WTC11 (cell line): ENCODE measurements at regions not wholly inside any gene's neighbourhood (a gene's known extent, or its start where the extent isn't known, plus 50 kb on each side); places are given as distances from the start of the nearest gene placed in this dataset.

Experiments
- ATAC-seq: fragments of 200-7000 bp; cut with Tn5 transposase; 2 replicates; pipeline ENCODE4 v1.10.0; 2021; ENCODE audit warnings: mild to moderate bottlenecking, moderate library complexity
- CTCF ChIA-PET: fragments of 300-600 bp; sonication (Branson Sonifier 250); formaldehyde crosslinking; loops from one replicate; lab custom pipeline; 2021; ENCODE audit warnings: antibody characterized with exemption; lab: Charles Lee
- POLR2A ChIA-PET: fragments of 350-600 bp; sonication (Branson Sonifier 250); formaldehyde crosslinking; loops from one replicate; lab custom pipeline; 2021; ENCODE audit warnings: antibody characterized with exemption; lab: Charles Lee
- DNase-seq: peaks from one replicate; pipeline ENCODE4 v3.0.0; 2021; ENCODE audit warnings: low spot score
- H3K27ac Mint-ChIP-seq: 2 replicates; pipeline ENCODE4 v1.8.0; 2021; ENCODE audit warnings: mixed read lengths
- H3K27me3 Mint-ChIP-seq: 2 replicates; pipeline ENCODE4 v1.8.0; 2021; ENCODE audit warnings: low read depth, mild to moderate bottlenecking, moderate library complexity, mixed read lengths
- H3K36me3 Mint-ChIP-seq: 2 replicates; pipeline ENCODE4 v1.8.0; 2021; ENCODE audit warnings: mixed read lengths
- H3K4me1 Mint-ChIP-seq: 2 replicates; pipeline ENCODE4 v1.8.0; 2022; ENCODE audit warnings: mixed read lengths
- H3K4me3 Mint-ChIP-seq: 2 replicates; pipeline ENCODE4 v1.8.0; 2021; ENCODE audit warnings: mild to moderate bottlenecking, moderate library complexity, mixed read lengths
- H3K9me3 Mint-ChIP-seq: 2 replicates; pipeline ENCODE4 v1.8.0; 2021; ENCODE audit warnings: mixed read lengths
- AFF4 ChIP-seq: sonication (generic); formaldehyde crosslinking; IDR thresholded peaks from 2 replicates; pipeline ENCODE4 v1.8.1; 2023; ENCODE audit warnings: mild to moderate bottlenecking, missing genetic modification reagents, borderline replicate concordance
- AR ChIP-seq: fragments of 250-450 bp; sonication (Bioruptor Pico); IDR thresholded peaks from 2 replicates; pipeline ENCODE4 v1.9.0; 2021; ENCODE audit warnings: mild to moderate bottlenecking
- ETV6 ChIP-seq: sonication (generic); formaldehyde crosslinking; IDR thresholded peaks from 2 replicates; pipeline ENCODE4 v1.8.1; 2022; ENCODE audit warnings: mild to moderate bottlenecking, missing genetic modification reagents
- HMGA2 ChIP-seq: fragments of 250-450 bp; sonication (Bioruptor Pico); IDR thresholded peaks from 2 replicates; pipeline ENCODE4 v1.4.0; 2021; ENCODE audit warnings: mild to moderate bottlenecking, moderate library complexity
- HMGXB4 ChIP-seq: sonication (generic); formaldehyde crosslinking; IDR thresholded peaks from 2 replicates; pipeline ENCODE4 v1.8.1; 2023; ENCODE audit warnings: mild to moderate bottlenecking, moderate library complexity, missing genetic modification reagents
- IRF1 ChIP-seq: sonication (generic); formaldehyde crosslinking; IDR thresholded peaks from 2 replicates; pipeline ENCODE4 v1.8.0; 2023; ENCODE audit warnings: missing genetic modification reagents
- NFYB ChIP-seq: sonication (generic); formaldehyde crosslinking; conservative IDR thresholded peaks from 2 replicates; pipeline ENCODE4 v1.8.0; 2022; ENCODE audit warnings: low read depth, missing genetic modification reagents
- NR3C1 ChIP-seq: sonication (generic); formaldehyde crosslinking; conservative IDR thresholded peaks from 2 replicates; pipeline ENCODE4 v1.8.1; 2023; ENCODE audit warnings: low read depth, mild to moderate bottlenecking, missing genetic modification reagents
- OVOL2 ChIP-seq: fragments of 250-450 bp; sonication (Bioruptor Pico); IDR thresholded peaks from 2 replicates; pipeline ENCODE4 v1.9.0; 2021; ENCODE audit warnings: mild to moderate bottlenecking, borderline replicate concordance
- ZBTB21 ChIP-seq: sonication (generic); formaldehyde crosslinking; IDR thresholded peaks from 2 replicates; pipeline ENCODE4 v1.8.1; 2023; ENCODE audit warnings: mild to moderate bottlenecking, missing genetic modification reagents, borderline replicate concordance
- ZNF416 ChIP-seq: fragments of 250-450 bp; sonication (Bioruptor Pico); IDR thresholded peaks from 2 replicates; pipeline ENCODE4 v1.9.0; 2021; ENCODE audit warnings: mild to moderate bottlenecking, inconsistent platforms
- ZNF532 ChIP-seq: fragments of 250-450 bp; sonication (Bioruptor Pico); IDR thresholded peaks from 2 replicates; pipeline ENCODE4 v1.9.0; 2021; ENCODE audit warnings: mild to moderate bottlenecking, borderline replicate concordance
- ZSCAN18 ChIP-seq: fragments of 250-450 bp; sonication (Bioruptor Pico); IDR thresholded peaks from 2 replicates; pipeline ENCODE4 v2.1.2; 2022; ENCODE audit warnings: mild to moderate bottlenecking, moderate library complexity

GRCh38 chr6:164275773-164276172 is 861.3 kb downstream of the QKI start:
- Mint-ChIP-seq H3K27me3 (no peaks in the 10 kb centered on the region), H3K4me3 (no peak overlapping the region), H3K36me3 (peaks cover 21% of the 10 kb centered on the region), H3K27ac (no peak overlapping the region), H3K4me1 (no peaks in the 10 kb centered on the region), H3K9me3 (peaks cover 48% of the 10 kb centered on the region)
- TF ChIP-seq ZSCAN18 (CRISPR knock-in tag) (no peak), HMGXB4 (no peak)
- ATAC-seq (no peak), DNase-seq (no peak)
- CTCF ChIA-PET: no interaction called here
- POLR2A ChIA-PET: interaction anchor here (0.7 kb wide), 1 partner anchor 595 kb away, joined by 3 read pairs; no protein-coding TSS in a partner anchor

GRCh38 chr6:164274493-164274892 is 860.0 kb downstream of the QKI start:
- Mint-ChIP-seq H3K9me3 (peaks cover 42% of the 10 kb centered on the region), H3K4me1 (no peaks in the 10 kb centered on the region), H3K4me3 (no peak overlapping the region), H3K27me3 (no peaks in the 10 kb centered on the region), H3K36me3 (peaks cover 12% of the 10 kb centered on the region), H3K27ac (no peak overlapping the region)
- ChIA-PET POLR2A (interaction anchor here (0.7 kb wide), 1 partner anchor 30 kb away, joined by 8 read pairs; no protein-coding TSS in a partner anchor), CTCF (no interaction called here)
- ATAC-seq (no peak), DNase-seq (no peak)
- TF ChIP-seq HMGA2 (CRISPR knock-in tag) (no peak), ZBTB21 (CRISPR knock-in tag) (no peak), NR3C1 (CRISPR knock-in tag) (no peak)

- H3K27ac Mint-ChIP-seq: no peak overlapping the region
- no peaks in the 10 kb centered on the region for H3K4me1 Mint-ChIP-seq
- TF ChIP-seq ZNF532 (CRISPR knock-in tag): no peak
- TF ChIP-seq OVOL2 (CRISPR knock-in tag): no peak
- TF ChIP-seq NFYB (CRISPR knock-in tag): no peak
- H3K9me3 Mint-ChIP-seq: peaks cover 34% of the 10 kb centered on the region
- H3K36me3 Mint-ChIP-seq: peaks cover 3% of the 10 kb centered on the region
- no peaks in the 10 kb centered on the region for H3K27me3 Mint-ChIP-seq
- no peak overlapping the region for H3K4me3 Mint-ChIP-seq
- ATAC-seq (no peak), DNase-seq (no peak)
- ChIA-PET POLR2A (no interaction called here), CTCF (no interaction called here)
These were observed 859.0 kb downstream of the QKI start for GRCh38 chr6:164273491-164273890.

- H3K27me3 Mint-ChIP-seq: no peaks in the 10 kb centered on the region
- no peaks in the 10 kb centered on the region for H3K36me3 Mint-ChIP-seq
- peaks cover 8% of the 10 kb centered on the region for H3K4me1 Mint-ChIP-seq
- H3K27ac Mint-ChIP-seq: no peak overlapping the region
- POLR2A ChIA-PET: no interaction called here
- H3K9me3 Mint-ChIP-seq: peaks cover 7% of the 10 kb centered on the region; the same call in 1 of the 2 replicates
- no peak overlapping the region for H3K4me3 Mint-ChIP-seq
- CTCF ChIA-PET: no interaction called here
- ATAC-seq (no peak), DNase-seq (no peak)
- TF ChIP-seq AFF4 (CRISPR knock-in tag) (no peak), IRF1 (no peak), ETV6 (CRISPR knock-in tag) (no peak), HMGA2 (CRISPR knock-in tag) (no peak), AR (CRISPR knock-in tag) (no peak), ZNF416 (CRISPR knock-in tag) (no peak), NFYB (CRISPR knock-in tag) (no peak)
These were observed 852.3 kb downstream of the QKI start for GRCh38 chr6:164266851-164267250.
